HG02678 (cell line): ENCODE measurements at regions not wholly inside any gene's neighbourhood (a gene's known extent, or its start where the extent isn't known, plus 50 kb on each side); places are given as distances from the start of the nearest gene placed in this dataset.
A peak's percentile ranks its signal among the peaks of the same experiment; 100 is the strongest.

ENCODE experiments used
- ATAC-seq: cut with Tn5 transposase; IDR thresholded peaks from one replicate; pipeline ENCODE4 v1.9.1; 2021; ENCODE audit warnings: mild to moderate bottlenecking, moderate library complexity; ENCODE audit not compliant: unreplicated experiment

DNA sequence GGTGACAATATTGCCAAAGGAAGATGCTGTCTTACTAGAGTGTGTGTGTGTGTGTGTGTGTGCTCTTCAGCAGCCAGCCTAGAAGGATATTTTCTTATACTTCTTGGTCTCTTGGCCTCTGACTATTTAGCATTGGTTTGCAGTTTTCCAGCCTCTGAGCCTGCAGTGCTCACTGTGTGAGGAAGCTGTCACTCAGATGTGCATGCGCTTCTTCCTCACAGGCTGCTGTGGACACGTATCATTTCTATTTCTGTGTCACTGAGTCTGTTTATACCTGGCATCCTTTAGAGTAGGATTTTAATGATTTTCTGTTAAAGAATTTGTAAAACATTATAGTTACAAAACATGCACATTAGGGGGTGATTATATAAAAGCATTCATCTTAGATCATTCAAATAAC is 83.3 kb downstream of the ALDH8A1 start:
- no peak for ATAC-seq

DNA sequence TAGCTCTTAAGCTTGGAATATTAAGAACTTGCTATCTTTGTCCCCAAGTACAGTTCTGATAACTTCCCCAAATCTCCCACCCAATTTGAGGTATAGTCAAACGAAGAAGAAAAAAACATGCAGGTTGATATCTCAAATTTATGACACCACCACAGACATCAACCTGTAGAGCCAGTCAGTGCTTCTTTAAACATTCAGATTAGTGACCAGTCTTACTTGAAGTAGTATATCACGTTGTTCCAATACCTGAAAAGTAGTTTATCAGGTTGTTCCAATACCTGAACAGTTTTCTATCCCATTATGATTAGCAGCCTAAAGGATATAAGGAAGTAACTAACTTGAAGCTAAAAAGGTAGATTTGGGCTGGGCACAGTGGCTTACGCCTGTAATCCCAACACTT is 85.3 kb downstream of the ALDH8A1 start:
- ATAC-seq, result no peak

DNA sequence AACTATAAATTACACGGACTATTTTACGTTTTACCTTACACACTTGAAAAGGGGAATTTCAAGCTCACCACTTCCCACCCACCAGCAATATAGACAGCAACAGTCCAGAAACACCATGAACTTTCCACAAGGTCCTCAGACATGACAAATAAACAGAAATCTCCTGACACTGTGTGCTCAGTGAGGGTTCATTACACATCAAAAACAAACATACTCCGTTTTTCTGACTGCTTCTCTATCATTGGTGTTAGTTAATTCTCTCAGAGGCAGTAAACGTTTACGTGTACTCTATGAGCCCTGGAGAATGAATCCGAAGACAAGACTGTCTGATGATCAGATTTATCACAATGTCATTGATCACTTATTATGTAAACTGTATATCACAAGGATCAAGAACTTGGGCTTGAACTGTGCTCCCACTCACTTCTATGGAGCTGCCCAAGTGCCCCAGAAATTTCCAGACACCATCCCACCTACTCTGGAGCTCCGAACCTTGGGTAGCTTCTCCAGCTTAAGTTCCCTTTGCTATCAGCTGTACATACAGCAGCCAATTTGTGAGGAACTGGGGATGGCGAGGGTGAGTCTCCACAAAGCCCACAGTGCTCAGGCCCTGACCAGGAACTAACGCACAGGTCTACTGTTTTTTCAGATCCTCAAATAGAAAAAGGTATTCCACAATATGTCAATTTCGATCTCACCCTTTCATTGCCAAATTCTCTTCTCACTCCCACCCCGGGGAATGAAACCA is 86.0 kb downstream of the ALDH8A1 start:
- no peak for ATAC-seq

DNA sequence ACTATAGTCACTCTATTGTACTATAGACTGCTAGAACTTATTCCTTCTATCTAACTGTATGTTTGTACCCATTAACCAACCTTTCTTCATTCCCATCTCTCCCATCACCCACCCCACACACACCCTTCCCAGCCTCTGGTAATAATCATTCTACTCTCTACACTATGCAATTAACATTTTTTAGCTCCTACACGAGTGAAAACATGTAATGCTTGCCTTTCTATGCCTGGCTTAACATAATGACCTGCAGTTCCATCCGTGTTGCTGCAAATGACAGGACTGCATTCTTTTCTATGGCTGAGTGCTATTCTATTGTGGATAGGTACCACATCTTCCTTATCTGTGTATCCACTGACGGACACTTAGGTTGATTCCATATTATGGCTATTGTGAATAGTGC is 95.5 kb downstream of the ALDH8A1 start:
- no peak for ATAC-seq

DNA sequence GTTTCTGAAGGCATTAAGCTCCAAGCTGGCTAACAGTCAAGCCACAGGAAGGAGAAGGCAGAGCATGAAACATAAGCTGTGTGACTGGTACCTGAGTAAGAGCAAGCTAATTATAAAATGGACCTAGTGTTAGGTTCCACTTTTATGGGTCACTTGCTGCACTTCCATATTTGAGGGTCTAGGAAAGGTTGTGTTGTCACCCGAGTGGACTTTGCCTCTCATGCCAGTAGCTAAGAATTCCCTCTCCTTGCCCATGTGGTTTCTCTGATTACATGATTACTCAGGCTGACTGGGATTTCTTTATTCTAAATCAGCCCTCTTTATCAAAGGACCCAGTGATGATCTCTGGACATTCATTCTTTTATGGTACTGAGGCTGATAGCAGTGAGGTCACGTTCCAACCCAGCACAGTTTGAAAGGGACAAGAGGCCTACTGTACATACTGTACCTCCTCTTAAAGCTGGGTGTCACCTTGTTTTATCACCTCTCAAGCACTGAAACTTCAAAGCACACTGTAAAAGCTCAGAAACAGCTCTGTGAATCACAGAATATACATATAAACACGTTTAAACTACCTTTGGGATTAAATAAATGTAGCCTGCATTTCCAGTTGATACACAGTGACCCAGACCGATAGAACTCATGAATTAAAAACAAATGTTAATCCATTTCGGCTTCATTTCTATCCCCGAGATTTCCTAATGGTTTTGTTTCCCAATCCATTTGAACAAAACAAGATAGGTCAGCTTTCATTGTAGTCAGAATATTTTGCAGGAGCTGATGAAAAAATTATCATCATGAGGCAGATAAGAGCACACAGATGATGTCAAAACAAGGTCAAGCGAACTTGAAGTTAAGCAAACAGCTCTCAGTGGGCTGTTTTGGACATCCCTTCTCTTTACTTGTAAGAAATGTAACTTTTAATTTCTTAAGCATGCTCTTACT is 96.5 kb downstream of the ALDH8A1 start:
- no peak for ATAC-seq

DNA sequence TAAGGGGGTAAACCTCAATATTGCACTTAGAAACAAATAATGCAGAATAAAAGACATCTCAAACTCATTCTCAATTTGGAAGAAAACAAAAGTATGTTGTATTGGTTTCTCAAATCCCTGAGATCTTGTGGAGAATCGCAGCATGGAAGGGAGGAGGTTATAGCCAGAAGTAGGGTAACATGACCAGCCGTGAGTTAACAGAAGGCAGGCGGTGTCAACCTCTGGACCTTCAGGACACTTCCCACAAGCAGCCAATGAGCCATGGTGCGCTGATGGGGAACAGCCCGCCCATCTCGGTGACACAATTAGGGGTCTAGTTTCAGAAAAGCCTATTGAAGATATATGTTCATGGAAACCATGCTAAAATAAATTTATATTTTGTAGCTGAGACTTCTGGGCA is 98.4 kb downstream of the ALDH8A1 start:
- ATAC-seq, result no peak

DNA sequence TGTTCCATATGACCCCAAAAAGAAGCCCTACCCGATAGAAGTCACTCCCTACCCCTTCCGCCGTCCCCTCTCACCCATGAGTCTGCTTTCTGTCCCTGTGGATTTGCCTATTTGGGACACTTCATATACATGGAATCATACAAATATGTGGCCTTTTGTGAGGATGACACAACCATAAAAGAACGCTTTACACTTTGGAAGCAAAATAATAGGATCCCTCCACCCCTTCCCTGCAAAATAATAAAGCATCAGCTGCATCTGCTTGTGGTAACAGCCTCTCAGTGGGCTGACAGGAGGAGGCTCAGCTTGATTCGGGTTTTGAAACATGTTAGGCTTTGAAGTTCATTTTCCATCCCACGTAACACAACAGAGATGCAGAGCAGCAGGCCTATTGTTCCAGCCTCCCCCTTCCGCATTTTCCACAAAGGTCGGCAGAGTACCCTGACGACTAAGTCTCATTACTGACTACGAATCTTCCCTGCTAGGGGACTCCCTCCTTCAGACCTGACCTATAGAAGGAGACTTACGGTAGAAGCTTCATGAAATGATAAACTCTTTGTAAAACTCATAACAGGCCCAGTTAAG is 99.1 kb downstream of the ALDH8A1 start:
- ATAC-seq, result no peak

DNA sequence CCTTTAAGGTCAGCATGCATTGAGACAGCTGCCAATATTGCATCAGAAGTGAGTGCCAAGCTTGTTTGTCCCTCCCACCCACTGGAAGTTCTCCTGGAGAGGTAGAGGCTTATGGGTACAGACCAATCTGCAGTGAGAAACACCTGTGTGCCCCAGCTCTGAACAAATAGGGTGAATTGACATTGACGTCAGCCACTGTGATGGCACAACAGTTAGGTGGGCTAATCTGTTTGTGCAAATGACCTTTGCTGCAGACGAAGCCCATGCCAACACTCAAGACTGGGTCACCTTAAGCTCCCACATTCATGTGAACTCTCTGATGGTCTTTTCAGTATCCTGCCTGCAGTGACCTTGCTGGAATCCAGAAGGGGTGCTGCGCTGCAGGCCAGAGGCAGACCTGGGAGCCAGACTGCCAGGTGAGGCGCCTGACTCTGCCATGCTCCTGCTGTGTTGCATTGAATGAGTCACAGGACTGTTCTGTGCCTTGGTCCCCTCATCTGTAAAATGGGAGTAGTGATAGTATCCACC is 99.9 kb downstream of the ALDH8A1 start:
- no peak for ATAC-seq

DNA sequence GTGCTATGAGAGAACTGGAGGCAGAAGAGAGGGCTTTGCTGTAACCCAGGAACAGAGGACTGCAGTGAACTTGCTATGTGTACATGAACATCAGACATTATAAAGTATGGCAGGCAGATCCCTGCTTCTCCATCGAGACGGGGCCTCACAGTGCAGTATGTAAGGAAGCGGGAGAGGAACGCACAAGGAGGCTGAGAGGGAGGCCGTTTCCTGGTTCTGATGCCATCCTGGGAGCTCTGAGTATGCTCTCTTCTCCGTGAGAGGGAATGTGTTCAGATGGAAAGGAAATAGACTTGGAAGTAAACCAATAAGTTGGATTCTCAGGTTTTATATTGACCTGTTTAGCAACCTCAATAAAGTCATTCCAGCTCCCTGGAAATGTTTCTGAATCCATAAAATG is 101.8 kb downstream of the ALDH8A1 start:
- no peak for ATAC-seq

DNA sequence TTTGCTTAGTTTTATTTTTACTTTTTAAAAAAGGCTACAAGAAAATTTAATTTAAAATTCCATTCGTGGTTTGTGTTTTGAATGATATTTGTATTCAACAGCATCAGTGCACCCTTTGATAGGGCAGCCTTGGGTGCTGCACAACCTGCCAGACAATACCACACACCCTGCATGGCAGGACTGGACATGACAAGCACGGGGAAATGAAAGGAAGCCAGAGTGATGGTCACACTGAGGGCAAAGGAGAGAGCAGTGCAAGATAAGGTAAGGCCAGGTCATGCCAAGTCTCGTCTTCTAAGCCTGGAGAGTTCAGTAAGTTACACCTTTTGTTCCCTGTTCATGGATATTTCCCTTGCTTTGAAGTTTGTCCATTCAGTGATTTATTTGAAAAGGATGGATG is 103.0 kb downstream of the ALDH8A1 start:
- no peak for ATAC-seq

DNA sequence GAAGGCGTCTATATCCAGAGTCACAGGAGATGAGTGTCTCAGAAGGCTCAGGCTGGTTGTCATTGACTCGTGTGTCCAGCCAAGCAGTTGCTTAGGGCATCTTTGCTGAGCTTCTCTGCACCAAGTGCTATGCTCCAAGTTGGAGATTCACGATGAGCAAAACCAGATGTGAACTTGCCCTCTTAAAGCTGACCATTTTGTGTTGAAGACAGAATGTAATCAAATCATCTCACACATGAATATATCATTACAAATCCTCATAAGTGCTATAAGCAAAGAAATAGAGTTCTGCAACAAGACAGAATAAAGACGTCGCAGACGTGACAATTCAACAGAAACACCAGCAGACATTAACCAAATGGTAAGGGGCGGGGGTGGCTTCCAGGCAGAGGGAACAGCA is 103.9 kb downstream of the ALDH8A1 start:
- no peak for ATAC-seq

DNA sequence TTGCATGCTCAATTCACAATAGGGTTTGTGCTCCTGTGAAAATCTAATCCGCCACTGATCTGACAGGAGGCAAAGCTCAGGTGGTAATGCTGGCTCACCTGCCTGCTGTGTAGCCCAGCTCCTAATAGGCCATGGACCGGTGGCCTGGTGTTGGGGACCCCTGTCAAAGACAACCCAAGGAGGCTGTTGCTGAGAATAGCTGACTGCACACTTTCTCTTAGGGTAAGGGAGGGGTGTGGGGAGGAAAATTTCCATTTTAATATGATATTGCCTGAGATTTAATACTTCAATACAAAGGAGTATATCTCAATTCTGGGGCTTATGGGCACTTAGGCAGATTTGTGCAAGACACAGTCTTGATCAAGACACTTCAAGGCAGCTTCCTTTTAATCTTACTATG is 105.8 kb downstream of the ALDH8A1 start:
- no peak for ATAC-seq

DNA sequence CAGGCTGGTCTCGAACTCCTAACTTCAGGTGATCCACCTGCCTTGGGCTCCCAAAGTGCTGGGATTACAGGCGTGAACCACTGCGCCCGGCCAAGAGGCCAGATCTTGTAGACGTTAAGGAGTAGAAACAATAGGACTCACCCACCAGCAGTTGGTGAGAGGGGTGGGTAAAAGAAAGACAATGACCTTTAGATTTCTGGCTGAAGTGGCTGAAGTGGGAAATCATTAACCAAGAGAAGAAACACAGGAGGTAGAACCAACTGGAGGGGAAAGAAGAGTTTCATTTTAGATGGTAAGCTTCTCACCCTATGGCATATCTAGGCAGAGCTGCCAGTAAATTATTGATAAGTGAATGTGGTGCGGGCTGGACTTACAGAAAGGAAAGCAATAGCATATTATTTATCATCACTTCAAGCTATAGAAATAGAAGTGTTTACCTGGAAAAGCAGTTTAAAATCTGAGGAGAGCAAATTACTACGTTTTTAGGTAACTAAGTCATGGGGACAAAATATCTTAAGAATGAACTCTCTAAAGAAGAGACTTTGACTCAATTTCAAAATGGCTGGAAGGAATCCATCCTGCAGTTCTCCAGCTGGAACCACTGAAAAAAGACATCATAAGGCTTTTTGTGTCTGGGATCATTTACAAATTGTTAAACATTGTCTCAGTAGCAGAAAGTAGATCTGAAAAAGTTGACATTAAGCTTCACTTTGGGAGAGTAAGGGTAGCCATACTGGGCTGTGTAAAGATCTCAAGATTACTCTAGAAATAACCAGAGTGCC is 109.6 kb downstream of the ALDH8A1 start:
- peak; percentile 86 for ATAC-seq

DNA sequence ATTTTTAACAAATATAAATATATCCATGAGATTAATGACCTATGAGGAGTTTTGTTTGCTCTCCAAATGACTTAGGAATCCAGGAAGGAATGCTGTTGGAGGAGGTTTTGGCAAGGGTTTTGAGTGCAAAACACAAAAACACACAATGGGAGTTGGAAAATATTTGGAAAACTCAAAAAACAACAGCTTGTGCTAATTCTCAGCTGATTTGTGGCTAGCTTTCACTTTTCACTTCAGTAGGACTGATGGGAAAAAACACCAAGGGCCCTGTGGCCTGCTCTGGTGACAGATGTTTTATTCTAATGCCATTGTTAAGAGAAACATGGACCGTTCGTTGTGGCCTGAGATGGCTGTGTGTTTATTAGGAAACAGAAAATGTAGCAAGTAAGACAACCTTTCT is 113.9 kb downstream of the ALDH8A1 start:
- no peak for ATAC-seq

DNA sequence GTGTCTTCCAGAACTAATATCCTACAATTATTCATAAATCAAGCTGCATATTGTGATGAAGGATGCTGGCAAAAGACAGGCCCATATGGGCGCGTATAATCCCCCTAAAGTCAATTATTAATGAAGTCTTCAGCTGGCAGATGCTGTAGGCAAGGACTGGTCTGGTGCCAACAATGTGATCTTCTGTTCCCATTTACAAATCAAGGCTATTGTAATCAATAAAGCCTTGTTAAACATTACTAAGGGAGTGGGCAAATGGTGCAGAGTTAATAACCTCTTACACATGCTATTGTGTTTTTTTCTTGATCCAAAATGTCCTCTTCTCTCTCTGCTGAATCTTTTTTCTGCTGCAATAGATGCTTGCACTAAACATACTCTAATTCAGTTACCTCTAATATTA is 119.0 kb downstream of the ALDH8A1 start:
- ATAC-seq, result no peak

DNA sequence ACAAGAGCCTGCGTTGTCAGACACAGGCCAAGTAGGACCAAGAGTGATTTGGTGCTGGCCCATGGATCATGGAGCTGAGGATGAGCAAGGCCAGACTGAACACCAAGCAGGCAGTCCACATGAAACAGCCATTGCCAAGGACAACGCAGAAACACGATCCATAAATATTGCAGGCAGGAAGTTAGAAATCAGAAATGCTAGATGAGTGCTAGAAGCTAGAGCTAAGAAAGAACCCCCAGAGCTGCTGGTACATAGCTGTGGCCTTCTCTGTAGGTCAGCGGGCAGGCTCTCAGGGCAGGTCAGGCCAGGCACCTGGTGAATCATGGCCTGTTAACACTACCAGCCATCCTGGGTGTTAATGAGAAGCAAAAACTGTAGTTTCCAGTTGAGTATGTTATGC is 119.7 kb downstream of the ALDH8A1 start:
- ATAC-seq, result no peak

DNA sequence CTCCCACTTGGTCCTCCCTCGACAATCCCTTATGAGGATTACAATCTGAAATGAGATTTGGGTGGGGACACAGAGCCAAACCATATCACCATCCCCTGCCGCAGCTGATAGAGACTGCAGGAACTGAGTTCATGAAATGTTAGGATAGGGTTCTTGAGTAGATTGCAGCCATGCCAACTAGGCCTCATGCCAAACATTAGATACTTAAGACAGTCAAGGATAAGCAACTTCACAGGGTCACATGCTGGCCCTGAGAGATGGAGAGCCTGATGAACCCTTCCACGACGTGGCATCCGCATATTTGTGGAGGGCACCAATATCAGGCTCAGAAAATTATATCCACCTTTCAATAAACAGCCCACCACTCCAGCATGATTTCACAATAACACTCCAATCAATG is 121.3 kb downstream of the ALDH8A1 start:
- no peak for ATAC-seq

DNA sequence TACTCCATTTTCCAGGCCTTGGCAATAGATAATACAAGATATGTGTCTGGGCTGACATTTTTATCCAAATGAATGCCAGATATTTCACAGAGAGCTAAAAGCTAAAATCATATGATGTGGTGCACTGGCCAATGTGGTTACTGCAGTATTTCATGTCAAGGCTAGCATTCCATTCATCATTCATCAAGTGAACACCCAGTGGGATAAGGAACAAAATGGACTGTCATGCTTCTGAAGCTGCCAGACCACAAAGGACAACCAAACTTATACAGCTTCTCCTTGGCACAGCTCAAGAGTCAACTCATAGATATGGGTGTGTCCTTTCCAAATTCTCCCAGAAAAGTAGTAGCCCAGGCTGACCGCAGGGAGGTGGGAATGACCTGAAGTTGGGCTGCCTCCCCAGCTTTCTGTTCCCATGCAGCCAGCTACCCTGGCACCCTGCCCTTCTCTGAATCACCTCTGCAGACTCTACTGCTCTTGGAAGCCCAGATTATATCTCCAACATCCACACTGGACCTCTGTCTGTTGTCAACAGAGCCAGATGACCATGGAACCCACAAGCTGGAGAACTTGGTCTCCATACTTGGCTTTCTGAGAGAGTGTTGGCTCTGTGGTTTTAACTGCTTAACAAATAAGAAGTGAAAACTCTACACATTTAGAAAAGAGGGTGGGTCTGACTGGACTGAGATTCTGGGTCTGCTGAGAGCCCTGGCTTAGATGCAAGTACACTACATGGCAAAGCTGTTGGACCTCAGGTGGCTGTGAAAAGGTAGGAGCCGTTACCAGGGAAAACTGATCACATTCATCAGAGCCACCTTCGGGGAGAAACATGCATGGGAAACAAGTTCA is 122.8 kb downstream of the ALDH8A1 start:
- no peak for ATAC-seq

DNA sequence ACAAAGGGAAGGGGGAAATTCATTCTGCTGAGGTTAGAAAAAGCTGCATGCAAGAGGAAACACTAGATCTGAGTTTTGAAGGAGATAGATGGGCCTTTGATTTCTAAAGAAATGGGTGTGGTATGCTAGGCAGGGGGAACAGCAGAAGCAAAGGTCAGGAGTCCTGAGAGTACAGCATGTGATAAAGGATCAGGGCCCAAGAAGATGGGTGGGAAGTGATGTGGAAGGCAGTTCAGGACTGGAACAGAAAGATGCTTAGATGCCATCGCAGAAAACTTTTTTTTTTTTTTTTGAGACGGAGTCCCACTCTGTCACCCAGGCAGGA is 126.2 kb downstream of the ALDH8A1 start:
- ATAC-seq, result no peak
